ENCODE measurements at regions not wholly inside any gene's neighbourhood (a gene's known extent, or its start where the extent isn't known, plus 50 kb on each side); places are given as distances from the start of the nearest gene placed in this dataset.

GRCh38 chr4:108383157-108383556 is 214.4 kb upstream of the LEF1 start:
- H3K9me3 Mint-ChIP-seq, result peaks cover 0 to 4% (median 0%) of the 10 kb centered on the region in 7 donors
- H3K4me1 Mint-ChIP-seq, result no peaks in the 10 kb centered on the region

GRCh38 chr4:108382751-108383150 is 214.0 kb upstream of the LEF1 start:
- no peak overlapping the region for H3K4me3 Mint-ChIP-seq

More at GRCh38 chr4:108383157-108383556, 214.4 kb upstream of the LEF1 start:
- H3K4me1 ChIP-seq (ENCODE audit: control insufficient read depth in 1 of 2, insufficient read depth in 2 of 2, low read length in 2 of 2), result no peaks in the 10 kb centered on the region
- H3K79me2 ChIP-seq (ENCODE audit: insufficient read depth, low read length), result no peaks in the 10 kb centered on the region
- intact Hi-C loops (cut with micrococcal nuclease), result no loop called here
- H3K27ac Mint-ChIP-seq, result peak overlapping the region in 1 of 7 donors; percentile 3
- no peaks in the 10 kb centered on the region for H3K27me3 ChIP-seq (ENCODE audit: control insufficient read depth in 2 of 2, insufficient read depth in 2 of 2, low read length in 2 of 2)
- H4K20me1 ChIP-seq (ENCODE audit: insufficient read depth, low read length), result no peaks in the 10 kb centered on the region
- H3K9ac ChIP-seq (ENCODE audit: insufficient read depth, low read length, poor library complexity, severe bottlenecking), result no peak overlapping the region
- no peak overlapping the region for H3K4me2 ChIP-seq (replicated peaks; ENCODE audit: extremely low read depth, low read length, poor library complexity, severe bottlenecking)
- no peak overlapping the region for H3K4me3 Mint-ChIP-seq
- H3K27me3 Mint-ChIP-seq (ENCODE audit: low read depth in 3 of 3), result peaks cover 1 to 2% (median 2%) of the 10 kb centered on the region in 3 donors
- no peak overlapping the region for H2AFZ ChIP-seq (ENCODE audit: insufficient read depth, low read depth, low read length, poor library complexity, severe bottlenecking)
- H3K36me3 Mint-ChIP-seq, result no peaks in the 10 kb centered on the region
- H3K9me3 ChIP-seq (replicated peaks in 1 of 2; ENCODE audit: control insufficient read depth in 1 of 2, insufficient read depth in 1 of 2, low read length in 2 of 2), result no peaks in the 10 kb centered on the region
- H3K36me3 ChIP-seq (replicated peaks in 1 of 2; ENCODE audit: control insufficient read depth in 1 of 2, insufficient read depth in 2 of 2, low read length in 2 of 2), result no peaks in the 10 kb centered on the region
- DNase-seq, result no peak
- no CpG with 5 or more reads among the region's 4 CpGs for WGBS (ENCODE audit: insufficient coverage)
- TF ChIP-seq, protein P1, sequence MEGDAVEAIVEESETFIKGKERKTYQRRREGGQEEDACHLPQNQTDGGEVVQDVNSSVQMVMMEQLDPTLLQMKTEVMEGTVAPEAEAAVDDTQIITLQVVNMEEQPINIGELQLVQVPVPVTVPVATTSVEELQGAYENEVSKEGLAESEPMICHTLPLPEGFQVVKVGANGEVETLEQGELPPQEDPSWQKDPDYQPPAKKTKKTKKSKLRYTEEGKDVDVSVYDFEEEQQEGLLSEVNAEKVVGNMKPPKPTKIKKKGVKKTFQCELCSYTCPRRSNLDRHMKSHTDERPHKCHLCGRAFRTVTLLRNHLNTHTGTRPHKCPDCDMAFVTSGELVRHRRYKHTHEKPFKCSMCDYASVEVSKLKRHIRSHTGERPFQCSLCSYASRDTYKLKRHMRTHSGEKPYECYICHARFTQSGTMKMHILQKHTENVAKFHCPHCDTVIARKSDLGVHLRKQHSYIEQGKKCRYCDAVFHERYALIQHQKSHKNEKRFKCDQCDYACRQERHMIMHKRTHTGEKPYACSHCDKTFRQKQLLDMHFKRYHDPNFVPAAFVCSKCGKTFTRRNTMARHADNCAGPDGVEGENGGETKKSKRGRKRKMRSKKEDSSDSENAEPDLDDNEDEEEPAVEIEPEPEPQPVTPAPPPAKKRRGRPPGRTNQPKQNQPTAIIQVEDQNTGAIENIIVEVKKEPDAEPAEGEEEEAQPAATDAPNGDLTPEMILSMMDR (IDR thresholded peaks at IDR 0.05), result no peak
- no peak overlapping the region for H3K27ac ChIP-seq (ENCODE audit: low read depth in 1 of 2, low read length in 2 of 2)
- H3K4me3 ChIP-seq (replicated peaks in 1 of 3; ENCODE audit: low read depth in 2 of 3, low read length in 3 of 3), result no peak overlapping the region

More at GRCh38 chr4:108382751-108383150, 214.0 kb upstream of the LEF1 start:
- Mint-ChIP-seq H3K27me3 (ENCODE audit: low read depth in 3 of 3) (peaks cover 1 to 2% (median 2%) of the 10 kb centered on the region in 3 donors), H3K36me3 (no peaks in the 10 kb centered on the region), H3K27ac (peak overlapping the region in 1 of 7 donors; percentile 3), H3K4me1 (no peaks in the 10 kb centered on the region), H3K9me3 (peaks cover 0 to 4% (median 0%) of the 10 kb centered on the region in 7 donors)
- DNase-seq, result no peak
- no peaks in the 10 kb centered on the region for H4K20me1 ChIP-seq (ENCODE audit: insufficient read depth, low read length)
- H3K4me3 ChIP-seq (replicated peaks in 1 of 3; ENCODE audit: low read depth in 2 of 3, low read length in 3 of 3), result no peak overlapping the region
- H3K4me2 ChIP-seq (replicated peaks; ENCODE audit: extremely low read depth, low read length, poor library complexity, severe bottlenecking), result no peak overlapping the region
- no peaks in the 10 kb centered on the region for H3K27me3 ChIP-seq (ENCODE audit: control insufficient read depth in 2 of 2, insufficient read depth in 2 of 2, low read length in 2 of 2)
- 100% methylated on average over 2 of the region's 3 CpGs for WGBS (ENCODE audit: insufficient coverage)
- H3K27ac ChIP-seq (ENCODE audit: low read depth in 1 of 2, low read length in 2 of 2), result no peak overlapping the region
- H2AFZ ChIP-seq (ENCODE audit: insufficient read depth, low read depth, low read length, poor library complexity, severe bottlenecking), result no peak overlapping the region
- no peak overlapping the region for H3K9ac ChIP-seq (ENCODE audit: insufficient read depth, low read length, poor library complexity, severe bottlenecking)
- intact Hi-C loops (cut with micrococcal nuclease), result no loop called here
- no peaks in the 10 kb centered on the region for H3K36me3 ChIP-seq (replicated peaks in 1 of 2; ENCODE audit: control insufficient read depth in 1 of 2, insufficient read depth in 2 of 2, low read length in 2 of 2)
- no peaks in the 10 kb centered on the region for H3K4me1 ChIP-seq (ENCODE audit: control insufficient read depth in 1 of 2, insufficient read depth in 2 of 2, low read length in 2 of 2)
- TF ChIP-seq, protein P1 (IDR thresholded peaks at IDR 0.05), result no peak
- no peaks in the 10 kb centered on the region for H3K9me3 ChIP-seq (replicated peaks in 1 of 2; ENCODE audit: control insufficient read depth in 1 of 2, insufficient read depth in 1 of 2, low read length in 2 of 2)
- H3K79me2 ChIP-seq (ENCODE audit: insufficient read depth, low read length), result no peaks in the 10 kb centered on the region
